HG03432 (cell line): ENCODE measurements at regions not wholly inside any gene's neighbourhood (a gene's known extent, or its start where the extent isn't known, plus 50 kb on each side); places are given as distances from the start of the nearest gene placed in this dataset.
"Not testable (repeated sequence)": the region's sequence is repeated elsewhere in the genome, so short reads cannot be mapped to it uniquely, and the experiment has no call there.

Experiments
- ATAC-seq: cut with Tn5 transposase; IDR thresholded peaks from one replicate; pipeline ENCODE4 v1.9.1; 2021; ENCODE audit warnings: mild to moderate bottlenecking, moderate library complexity; ENCODE audit not compliant: unreplicated experiment

DNA sequence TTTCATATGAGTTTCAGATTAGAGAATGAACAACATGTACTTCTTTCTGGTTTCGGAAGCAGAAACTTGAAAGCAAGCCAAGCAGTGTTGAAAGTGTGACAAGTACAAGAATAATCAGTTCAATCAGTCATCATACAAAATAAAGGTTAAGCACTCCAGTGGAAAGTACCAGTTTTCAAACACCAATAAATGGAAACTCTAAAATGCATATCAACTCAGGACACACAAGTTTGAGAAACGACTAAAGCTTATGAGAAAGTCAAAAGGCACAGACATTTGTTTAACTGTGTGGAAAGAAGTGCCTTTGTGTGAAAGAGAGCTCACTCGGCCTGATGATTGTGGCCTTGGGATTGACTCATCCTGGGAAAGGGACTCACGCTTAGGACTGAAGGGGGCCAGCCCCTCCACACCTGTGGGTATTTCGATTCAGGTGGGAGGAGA is 60.6 kb upstream of the AKR1C1 start:
- ATAC-seq, result peak; percentile 76

DNA sequence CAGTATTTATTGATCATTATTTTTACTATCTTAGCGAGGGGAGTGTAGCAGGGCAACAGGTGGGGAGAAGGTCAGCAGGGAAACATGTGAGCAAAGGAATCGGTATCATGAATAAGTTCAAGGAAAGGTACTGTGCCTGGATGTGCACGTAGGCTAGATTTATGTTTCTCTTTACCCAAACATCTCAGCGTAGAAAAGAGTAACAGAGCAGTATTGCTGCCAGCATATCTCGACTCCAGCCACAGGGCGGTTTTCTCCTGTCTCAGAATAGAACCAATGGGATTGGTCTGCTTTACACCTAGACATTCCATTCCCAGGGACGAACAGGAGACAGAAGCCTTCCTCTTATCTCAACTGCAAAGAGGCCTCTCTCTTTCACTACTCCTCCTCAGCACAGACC is 60.1 kb upstream of the AKR1C1 start:
- not testable (repeated sequence) for ATAC-seq

DNA sequence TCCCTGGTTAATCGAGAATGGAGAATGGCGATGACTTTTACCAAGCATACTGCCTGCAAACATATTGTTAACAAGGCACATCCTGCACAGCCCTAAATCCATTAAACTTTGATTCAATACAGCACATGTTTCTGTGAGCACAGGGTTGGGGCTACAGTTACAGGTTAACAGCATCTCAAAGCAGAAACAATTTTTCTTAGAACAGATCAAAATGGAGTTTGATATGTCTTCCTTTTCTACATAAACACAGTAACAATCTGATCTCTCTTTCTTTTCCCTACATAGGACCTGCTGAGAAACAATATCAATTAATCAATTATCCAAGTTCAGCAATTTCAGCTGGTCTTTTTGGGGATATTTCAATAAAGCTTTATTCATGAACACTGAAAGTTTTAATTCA is 59.5 kb upstream of the AKR1C1 start:
- not testable (repeated sequence) for ATAC-seq

DNA sequence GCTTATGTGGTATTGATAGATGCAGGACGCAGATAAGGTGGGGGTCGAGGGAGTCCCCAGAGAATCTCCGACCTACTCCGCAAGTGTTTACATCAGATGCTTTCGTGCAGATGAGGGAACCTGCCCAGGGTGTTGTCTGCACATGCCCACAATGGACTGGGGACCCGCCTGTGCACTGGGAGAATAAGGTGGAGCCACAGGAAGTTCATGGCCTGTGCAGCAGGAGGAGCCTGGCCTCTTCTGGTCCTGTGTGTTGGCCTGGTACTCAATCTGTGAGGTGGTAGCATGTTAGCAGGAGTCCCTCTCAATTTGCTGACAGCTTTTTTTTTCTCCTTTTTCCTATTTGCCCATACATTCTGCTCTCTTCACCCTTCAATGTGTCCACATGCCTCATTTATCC is 54.1 kb upstream of the AKR1C1 start:
- ATAC-seq, result no peak
